Suprapubic skin (tissue), 3 donors: ENCODE measurements at regions not wholly inside any gene's neighbourhood (a gene's known extent, or its start where the extent isn't known, plus 50 kb on each side); places are given as distances from the start of the nearest gene placed in this dataset.

Source experiments
- POLR2AphosphoS5 ChIP-seq, 3 donors: sonication (generic); formaldehyde crosslinking; IDR thresholded peaks; one replicate each; pipeline ENCODE4 v1.6.1; 2017; ENCODE audit warnings: antibody characterized with exemption in 3 of 3
- TF ChIP-seq, protein P1 (sequence below), 2 donors: fragments of 200-600 bp in 1 of 2; fragments of 450-650 bp in 1 of 2; sonication (generic) in 1 of 2; IDR thresholded peaks; one replicate each; pipeline ENCODE4 v1.5.1; 2016 to 2019; ENCODE audit warnings: antibody characterized with exemption in 2 of 2, mild to moderate bottlenecking in 1 of 2, moderate library complexity in 1 of 2

DNA sequence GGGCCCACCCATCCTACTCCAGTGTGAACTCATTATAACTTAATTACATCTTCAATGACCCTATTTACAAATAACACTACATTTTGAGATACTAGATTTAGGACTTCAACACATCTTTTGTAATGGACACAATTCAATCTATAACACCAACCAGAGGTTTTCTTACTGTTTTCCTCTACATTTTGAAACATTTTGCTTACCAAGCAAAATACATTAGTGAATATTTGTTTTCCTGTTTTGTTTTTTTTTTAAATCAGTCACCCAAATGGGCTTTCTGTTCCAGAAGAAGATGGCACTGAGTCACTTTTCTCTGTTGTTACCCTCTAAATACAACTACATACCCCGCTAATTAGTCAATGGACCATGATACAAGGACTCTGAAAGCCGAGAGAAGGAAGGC lies 69.2 kb upstream of the PRNP start:
- TF ChIP-seq POLR2AphosphoS5 (IDR thresholded peaks at IDR 0.05): no peak
- TF ChIP-seq, protein P1, sequence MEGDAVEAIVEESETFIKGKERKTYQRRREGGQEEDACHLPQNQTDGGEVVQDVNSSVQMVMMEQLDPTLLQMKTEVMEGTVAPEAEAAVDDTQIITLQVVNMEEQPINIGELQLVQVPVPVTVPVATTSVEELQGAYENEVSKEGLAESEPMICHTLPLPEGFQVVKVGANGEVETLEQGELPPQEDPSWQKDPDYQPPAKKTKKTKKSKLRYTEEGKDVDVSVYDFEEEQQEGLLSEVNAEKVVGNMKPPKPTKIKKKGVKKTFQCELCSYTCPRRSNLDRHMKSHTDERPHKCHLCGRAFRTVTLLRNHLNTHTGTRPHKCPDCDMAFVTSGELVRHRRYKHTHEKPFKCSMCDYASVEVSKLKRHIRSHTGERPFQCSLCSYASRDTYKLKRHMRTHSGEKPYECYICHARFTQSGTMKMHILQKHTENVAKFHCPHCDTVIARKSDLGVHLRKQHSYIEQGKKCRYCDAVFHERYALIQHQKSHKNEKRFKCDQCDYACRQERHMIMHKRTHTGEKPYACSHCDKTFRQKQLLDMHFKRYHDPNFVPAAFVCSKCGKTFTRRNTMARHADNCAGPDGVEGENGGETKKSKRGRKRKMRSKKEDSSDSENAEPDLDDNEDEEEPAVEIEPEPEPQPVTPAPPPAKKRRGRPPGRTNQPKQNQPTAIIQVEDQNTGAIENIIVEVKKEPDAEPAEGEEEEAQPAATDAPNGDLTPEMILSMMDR (IDR thresholded peaks at IDR 0.05): no peak
